Activated T-cell treated with anti-CD3 and anti-CD28 coated beads, Interleukin-2, amount 50 U/mL, for 48 hours (primary cell): ENCODE measurements at regions not wholly inside any gene's neighbourhood (a gene's known extent, or its start where the extent isn't known, plus 50 kb on each side); places are given as distances from the start of the nearest gene placed in this dataset.
"Not testable (repeated sequence)": the region's sequence is repeated elsewhere in the genome, so short reads cannot be mapped to it uniquely, and the experiment has no call there.

ENCODE experiments used
- DNase-seq, 2 experiments: peaks; one replicate each; pipeline ENCODE4 v3.0.0-alpha.2; 2020

DNA sequence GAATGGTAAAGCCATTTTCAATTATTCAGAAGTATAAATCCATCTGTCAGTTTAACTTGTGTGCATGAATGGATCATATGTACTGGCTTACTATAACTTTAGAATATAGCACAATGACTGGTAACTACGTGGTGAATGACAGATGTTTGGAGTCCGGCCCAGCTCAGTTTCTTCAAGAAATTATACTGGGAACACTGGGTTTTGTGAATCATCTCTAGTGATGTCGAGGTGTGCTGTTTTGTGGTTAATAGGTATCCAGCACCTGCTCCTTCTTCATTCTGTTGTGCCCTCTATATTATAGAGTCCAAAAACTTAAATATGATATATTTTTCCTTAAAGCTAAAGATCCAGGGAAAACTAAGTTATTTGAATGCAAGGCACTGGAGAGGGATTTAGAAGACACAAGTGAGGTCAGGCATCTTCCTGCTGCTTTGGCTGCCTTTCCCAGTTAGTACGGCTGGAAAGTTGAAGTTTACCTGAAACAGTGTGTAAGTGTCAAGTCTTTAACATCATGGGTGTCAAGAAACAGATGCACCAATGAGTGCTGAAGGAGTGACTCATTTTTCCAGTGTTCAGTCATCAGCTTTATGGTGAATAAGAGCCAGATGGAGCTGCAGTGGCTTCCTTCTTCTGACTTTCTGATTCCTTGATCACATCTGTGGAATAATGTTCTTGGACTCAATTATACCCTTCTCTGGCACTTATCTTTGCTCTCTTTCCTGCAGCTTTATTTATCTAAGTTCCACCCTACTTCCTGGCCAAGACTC is 1079.5 kb upstream of the CELF4 start:
- no peak for DNase-seq

GRCh38 chr18:38642711-38643110 is 1077.1 kb upstream of the CELF4 start:
- DNase-seq: no peak

DNA sequence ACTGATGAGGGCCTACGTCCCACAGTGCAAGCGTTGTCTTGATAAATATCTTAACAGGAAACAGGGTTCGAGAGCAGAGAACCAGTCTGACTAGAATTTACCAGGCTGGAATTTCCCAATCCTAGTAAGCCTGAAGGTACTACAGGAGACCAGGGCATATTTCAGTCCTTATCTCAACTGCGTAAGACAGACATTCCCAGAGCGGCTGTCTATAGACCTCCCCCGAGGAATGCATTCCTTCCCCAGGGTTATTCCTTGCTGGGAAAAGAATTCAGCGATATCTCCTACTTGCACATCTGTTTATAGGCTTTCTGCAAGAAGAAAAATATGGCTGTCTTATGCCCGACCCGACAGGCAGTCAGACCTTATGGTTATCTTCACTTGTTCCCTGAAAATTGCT is 1074.1 kb upstream of the CELF4 start:
- not testable (repeated sequence) for DNase-seq

DNA sequence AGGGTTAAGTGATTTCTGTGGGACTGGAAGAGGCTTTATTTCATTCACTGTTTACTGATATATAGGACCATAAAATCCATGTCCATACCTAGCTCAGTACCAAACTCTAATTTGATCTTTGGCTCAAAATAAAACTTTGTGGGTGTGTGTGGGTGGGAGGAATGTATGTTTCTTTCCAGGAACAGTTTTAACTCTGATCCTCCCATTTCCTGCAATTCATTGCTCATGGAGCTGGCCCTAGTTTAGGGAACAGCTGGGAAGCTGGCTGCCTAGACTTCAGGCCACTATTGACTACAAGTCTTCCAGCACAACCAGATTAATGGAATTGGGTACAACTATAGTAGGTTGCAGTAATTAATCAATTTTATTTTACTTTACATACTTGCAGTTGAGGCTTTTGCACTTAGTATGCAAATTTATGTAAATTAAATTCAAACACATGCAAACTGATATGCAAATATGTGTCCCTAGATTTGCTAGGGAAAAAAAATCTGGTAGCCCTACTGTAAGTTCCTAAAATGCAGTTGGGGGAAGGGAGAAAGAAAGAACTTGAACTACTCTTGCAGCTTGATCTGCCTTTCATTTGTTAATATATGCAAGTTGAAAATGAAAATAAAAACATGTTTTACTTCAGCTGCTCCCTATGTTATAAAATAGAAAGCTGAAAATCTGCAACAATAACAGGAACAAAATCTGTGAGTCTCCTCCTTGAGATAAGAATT is 1070.3 kb upstream of the CELF4 start:
- no peak for DNase-seq

- no peak for DNase-seq
These were observed 1068.5 kb upstream of the CELF4 start for GRCh38 chr18:38634117-38634516.

- DNase-seq: no peak
These were observed 1067.7 kb upstream of the CELF4 start for GRCh38 chr18:38633333-38633732.

DNA sequence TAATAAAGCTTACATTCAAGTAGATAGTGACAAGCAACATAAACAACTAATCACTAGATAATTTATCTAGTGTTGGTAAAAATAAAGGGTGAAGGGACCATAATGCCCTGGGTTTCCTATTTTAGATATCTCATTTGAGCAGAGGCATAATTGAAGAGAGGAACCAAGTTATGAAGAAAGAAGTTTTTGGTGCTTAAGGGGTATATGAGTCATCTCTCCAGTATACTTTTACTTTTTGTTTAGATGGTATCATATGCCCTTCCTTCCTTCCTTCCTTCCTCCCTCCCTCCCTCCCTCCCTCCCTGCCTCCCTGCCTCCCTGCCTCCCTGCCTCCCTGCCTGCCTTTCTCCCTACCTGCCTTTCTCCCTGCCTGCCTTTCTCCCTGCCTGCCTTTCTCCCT is 1053.5 kb upstream of the CELF4 start:
- no peak for DNase-seq

DNA sequence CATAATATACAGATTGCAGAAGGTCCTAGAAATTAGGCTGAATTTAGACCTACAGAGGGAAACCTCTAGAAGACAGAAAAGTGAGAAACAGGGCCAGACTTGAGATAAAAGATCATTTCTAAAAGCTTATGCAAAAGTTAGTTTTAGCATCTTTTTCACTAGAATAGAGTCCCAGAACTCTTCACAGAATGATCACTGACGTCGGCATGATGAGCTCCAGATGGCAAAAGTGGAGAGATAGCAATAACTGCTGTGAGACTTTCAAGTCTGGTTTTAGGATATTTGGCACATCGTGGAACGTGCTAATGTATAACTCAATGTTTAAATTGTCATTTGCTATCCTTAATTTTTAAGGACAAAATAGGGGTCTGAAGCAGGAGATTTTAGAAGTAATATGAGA is 1050.7 kb upstream of the CELF4 start:
- DNase-seq: no peak

DNA sequence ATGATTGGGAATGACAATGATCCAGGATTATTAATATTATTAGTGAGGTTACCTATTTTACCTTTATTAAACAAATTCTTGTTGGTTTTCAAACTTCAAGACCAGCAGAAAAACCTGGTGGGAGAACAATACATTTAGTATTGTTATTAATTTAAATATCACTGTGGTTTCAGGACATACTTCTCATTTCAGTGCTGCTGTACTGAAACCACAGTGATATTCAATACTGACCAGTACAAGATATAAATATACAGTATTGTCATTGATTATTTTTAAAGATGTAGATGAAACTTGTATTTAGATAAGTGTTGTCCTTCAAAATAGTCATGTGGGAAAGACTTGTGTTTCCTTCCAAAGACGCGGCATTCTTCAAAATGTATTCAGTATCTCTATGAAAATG is 1047.3 kb upstream of the CELF4 start:
- no peak for DNase-seq

GRCh38 chr18:38611036-38611964 is 1045.7 kb upstream of the CELF4 start:
- peak; percentile 31 to 39 for DNase-seq

DNA sequence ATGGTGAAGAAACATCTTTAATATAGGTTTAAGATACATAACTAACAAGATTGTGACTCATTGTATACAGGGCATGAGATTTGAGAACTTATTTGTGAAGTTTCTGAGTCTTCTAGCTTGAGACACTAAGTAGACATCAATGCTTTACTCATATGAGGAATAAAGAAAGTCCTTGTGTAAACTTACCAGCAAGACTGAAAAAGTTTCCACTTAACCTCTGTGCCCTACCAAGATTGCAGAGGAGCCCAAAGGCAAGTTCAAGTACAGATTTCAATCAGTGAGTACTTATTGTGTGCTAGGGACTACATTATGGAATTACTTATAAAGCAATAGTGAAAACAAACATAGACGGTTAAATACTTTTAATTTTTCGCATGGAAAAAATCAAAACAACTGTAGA is 1041.2 kb upstream of the CELF4 start:
- no peak for DNase-seq

GRCh38 chr18:38602341-38602740 is 1036.7 kb upstream of the CELF4 start:
- DNase-seq: no peak

DNA sequence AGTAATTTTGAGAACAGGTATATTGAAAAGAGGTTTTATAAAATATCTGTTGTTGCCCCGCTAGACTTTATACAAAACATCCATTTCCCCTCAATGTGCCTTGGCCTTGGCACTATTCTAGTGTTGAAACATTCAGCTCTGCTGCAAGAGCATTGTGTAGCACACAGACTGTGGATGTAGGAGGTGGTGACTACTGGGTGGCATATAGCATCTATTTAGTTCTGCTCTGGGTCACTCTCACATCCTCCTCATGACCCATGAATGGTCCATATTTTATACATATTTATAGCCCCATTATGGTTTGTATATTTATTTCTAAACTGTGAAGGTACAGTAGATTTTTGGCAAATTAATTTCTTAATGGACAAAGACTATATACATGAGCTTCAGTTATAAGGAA is 1022.0 kb upstream of the CELF4 start:
- no peak for DNase-seq

DNA sequence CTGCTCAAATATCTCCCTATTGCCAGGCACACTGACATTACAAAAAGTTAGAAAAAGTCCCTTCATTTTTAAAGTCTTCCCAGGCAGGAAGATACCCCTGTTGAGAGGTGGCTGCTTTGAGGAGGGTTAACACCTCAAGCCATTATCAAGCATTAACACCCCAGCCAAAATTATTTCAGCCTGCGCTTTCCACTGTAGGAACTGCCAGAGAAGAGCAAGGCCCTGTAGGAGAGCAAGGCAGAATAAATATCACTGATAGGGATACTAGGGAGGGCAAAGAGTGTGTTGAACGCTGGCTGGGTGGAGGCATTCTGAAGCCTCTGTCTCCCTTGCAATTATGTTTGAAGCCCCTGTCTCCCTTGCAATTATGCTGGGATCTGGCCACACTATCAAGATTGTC is 1020.7 kb upstream of the CELF4 start:
- no peak for DNase-seq

DNA sequence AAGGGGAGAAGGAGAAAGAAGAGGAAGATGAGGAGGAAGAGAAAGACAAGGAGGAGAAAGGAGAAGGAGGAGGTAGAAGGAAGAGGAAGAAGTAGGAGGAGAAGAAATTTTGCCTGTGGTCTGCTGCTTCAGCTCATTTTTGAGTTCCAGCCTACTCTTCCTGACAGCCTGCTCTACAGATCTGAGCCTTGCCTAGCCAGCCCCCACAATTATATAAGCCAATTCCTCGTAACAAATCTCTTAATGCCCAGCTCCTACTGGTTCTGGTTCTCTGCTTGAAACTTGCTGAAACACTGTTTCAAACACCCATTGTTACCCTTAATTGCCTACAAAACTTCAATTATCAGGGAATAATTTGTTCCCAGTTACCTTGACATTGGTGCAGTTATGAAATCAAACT is 1014.2 kb upstream of the CELF4 start:
- no peak for DNase-seq

DNA sequence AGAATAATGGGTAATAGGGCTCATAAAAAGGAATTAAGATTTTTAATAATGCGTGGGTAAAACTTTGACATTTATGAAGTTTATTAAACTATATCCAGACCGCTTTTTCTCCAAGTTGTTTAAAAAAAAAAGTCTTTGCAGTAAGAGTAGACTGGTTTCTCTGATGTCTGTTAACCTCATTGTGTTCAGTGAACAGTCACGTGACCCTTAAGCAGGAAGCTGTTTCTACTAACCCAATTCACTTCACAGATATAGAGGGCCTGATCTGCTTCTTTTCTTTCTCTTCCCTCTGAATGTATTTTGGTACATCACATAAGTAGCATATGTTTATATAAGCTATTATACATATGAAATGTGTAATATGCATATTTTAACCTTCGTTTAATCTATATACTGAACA is 1011.3 kb upstream of the CELF4 start:
- DNase-seq: no peak

DNA sequence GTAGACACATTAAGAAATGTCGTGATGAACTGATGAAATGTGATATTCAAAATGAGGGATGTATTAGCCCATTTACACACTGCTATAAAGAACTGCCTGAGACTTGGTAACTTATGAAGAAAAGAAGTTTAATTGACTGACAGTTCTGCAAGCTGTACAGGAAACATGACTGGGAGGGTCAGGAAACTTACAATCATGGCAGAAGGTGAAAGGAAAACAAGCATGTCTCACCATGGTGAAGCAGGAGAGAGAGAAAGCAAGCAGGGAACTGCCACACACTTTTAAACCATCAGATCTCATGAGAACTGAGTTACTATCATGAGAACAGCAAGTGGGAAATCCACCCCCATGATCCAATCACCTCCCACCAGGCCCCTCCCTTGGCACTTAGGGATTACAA is 1010.8 kb upstream of the CELF4 start:
- no peak for DNase-seq

DNA sequence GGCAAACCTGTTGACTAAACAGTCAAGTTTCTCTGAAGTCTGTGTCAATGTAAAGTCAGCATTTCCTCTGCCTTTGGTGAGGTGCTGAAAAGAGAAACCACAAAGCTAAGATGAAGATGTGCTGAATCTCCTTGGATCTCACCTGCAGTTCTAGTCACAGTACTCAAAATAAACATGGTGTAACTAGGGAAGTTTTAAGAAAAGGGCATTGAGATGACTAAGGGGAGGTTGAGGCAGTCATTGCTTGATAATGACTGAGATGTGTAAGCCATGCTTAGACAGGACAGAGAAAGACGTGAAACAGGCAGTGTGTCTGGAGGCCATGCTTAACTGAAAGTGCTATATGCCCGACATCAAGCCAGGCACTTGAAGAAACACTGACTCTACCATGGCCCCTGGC is 1010.0 kb upstream of the CELF4 start:
- no peak for DNase-seq

DNA sequence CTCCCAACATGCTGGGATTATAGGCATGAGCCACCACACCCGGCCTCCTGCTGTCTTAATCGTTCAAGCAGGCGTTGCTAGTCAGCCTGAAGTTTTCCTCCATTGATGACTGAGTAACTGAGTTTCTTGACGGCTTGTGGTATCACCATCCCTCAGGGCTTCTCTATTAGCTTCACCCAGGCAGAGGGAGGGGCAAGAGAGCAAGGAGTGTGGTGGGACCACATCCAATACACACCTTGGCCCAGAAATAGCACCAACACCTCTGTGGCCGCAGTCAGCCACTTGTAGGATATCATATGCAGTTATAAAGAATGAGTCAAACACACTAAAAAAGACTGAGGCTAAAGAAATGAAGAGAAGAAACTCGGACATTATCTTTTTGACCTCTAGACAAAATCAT is 1009.4 kb upstream of the CELF4 start:
- DNase-seq: no peak

DNA sequence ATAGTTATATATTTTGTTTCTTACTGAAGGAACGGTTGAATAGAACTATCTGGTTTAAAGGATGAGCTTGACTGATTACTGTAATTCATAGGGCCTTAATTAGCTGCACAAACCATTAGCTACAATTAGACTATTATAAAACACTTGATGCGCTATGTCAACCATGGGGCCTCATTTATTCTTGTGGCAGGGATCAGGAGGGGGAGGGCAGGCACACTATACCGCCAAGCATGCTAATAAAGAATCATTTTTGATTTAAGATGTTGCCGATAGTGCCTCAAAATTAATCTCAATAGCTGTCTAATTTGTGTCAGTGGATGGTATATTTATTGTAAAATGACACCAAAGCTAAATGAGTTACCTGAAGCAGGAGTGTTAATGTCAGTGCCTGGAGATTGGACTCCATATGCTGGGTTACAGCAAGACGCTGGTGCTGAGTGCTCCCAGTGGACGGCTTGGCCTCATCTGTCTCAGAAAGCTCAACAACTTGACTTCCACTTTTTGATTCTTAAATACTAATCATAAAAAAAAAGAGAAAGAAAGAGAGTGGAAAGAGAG is 1007.0 kb upstream of the CELF4 start:
- no peak for DNase-seq

DNA sequence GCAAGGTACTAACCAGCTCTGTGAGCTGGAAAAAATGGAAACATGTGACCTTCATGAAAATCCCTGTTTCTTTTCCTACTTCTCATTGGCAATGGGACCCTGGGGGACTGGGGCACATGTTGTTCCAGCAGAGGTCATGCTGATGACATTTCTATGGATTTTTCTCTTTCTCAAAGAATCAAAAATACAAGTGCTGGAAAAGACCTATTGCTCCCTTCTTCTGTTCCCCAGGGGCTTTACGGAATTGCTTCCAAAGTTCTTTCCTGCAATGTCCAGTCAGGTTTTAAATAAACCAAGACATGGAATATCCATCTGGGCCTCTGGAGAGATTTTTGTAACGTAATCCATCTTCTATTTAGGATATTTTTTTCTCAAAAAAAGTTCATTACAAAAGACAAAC is 1006.1 kb upstream of the CELF4 start:
- DNase-seq: no peak

GRCh38 chr18:38565513-38565912 is 999.9 kb upstream of the CELF4 start:
- no peak for DNase-seq

GRCh38 chr18:38563396-38563980 is 997.9 kb upstream of the CELF4 start:
- no peak for DNase-seq
